Neuronal stem cell (in vitro differentiated cells): ENCODE measurements at regions not wholly inside any gene's neighbourhood (a gene's known extent, or its start where the extent isn't known, plus 50 kb on each side); places are given as distances from the start of the nearest gene placed in this dataset.
"Not testable (repeated sequence)": the region's sequence is repeated elsewhere in the genome, so short reads cannot be mapped to it uniquely, and the experiment has no call there.

ENCODE experiments used
- DNase-seq: peaks from one replicate; pipeline ENCODE4 v3.0.0-alpha.2; 2013; ENCODE audit warnings: low spot score
- H2AFZ ChIP-seq: one replicate; pipeline ENCODE4 v1.6.1; 2013; ENCODE audit warnings: mild to moderate bottlenecking, low read length, inconsistent platforms
- H2AK5ac ChIP-seq: 2 replicates; pipeline ENCODE4 v1.6.1; 2013; ENCODE audit warnings: low read depth, mild to moderate bottlenecking, inconsistent platforms, low read length, moderate library complexity, mixed read lengths
- H2BK120ac ChIP-seq: 2 replicates; pipeline ENCODE4 v1.6.1; 2013; ENCODE audit warnings: low read depth, mild to moderate bottlenecking, inconsistent platforms, low read length, moderate library complexity, mixed read lengths
- H2BK12ac ChIP-seq: one replicate; pipeline ENCODE4 v1.6.1; 2013; ENCODE audit warnings: low read length, inconsistent platforms
- H2BK15ac ChIP-seq: 2 replicates; pipeline ENCODE4 v1.6.1; 2013; ENCODE audit warnings: mild to moderate bottlenecking, low read length, inconsistent platforms, mixed read lengths
- H2BK5ac ChIP-seq: one replicate; pipeline ENCODE4 v1.6.1; 2013; ENCODE audit warnings: inconsistent platforms, mild to moderate bottlenecking, low read length, moderate library complexity
- H3K14ac ChIP-seq: one replicate; pipeline ENCODE4 v1.6.1; 2013; ENCODE audit warnings: low read length, inconsistent platforms
- H3K18ac ChIP-seq: 2 replicates; pipeline ENCODE4 v1.6.1; 2013; ENCODE audit warnings: low read length, inconsistent platforms
- H3K23ac ChIP-seq: 2 replicates; pipeline ENCODE4 v1.6.1; 2013; ENCODE audit warnings: low read depth, mild to moderate bottlenecking, mixed read lengths, low read length, inconsistent platforms; ENCODE audit not compliant: poor library complexity
- H3K27ac ChIP-seq: replicated peaks from 3 replicates; pipeline ENCODE4 v1.5.1; 2013; ENCODE audit warnings: low read length, inconsistent platforms
- H3K27me3 ChIP-seq, 3 experiments: 2 replicates each; pipeline ENCODE4 v1.6.1; 2013; ENCODE audit warnings: low read length in 3 of 3, mild to moderate bottlenecking in 2 of 3, inconsistent platforms in 1 of 3, low read depth in 1 of 3, mixed read lengths in 1 of 3, moderate library complexity in 1 of 3; ENCODE audit not compliant: control insufficient read depth in 3 of 3, insufficient read depth in 3 of 3
- H3K36me3 ChIP-seq, 2 donors: replicated peaks in 1 of 2; 2 replicates each; pipeline ENCODE4 v1.6.1; 2013; ENCODE audit warnings: low read length in 2 of 2; ENCODE audit not compliant: control insufficient read depth in 2 of 2, insufficient read depth in 2 of 2
- H3K4ac ChIP-seq: 2 replicates; pipeline ENCODE4 v1.6.1; 2013; ENCODE audit warnings: inconsistent platforms, mild to moderate bottlenecking, low read length, moderate library complexity
- H3K4me1 ChIP-seq, 2 donors: 1 replicate in 1 of 2; 2 replicates in 1 of 2; pipeline ENCODE4 v1.6.1; 2013; ENCODE audit warnings: low read length in 2 of 2, low read depth in 1 of 2; ENCODE audit not compliant: control insufficient read depth in 2 of 2, insufficient read depth in 1 of 2
- H3K4me2 ChIP-seq: one replicate; pipeline ENCODE4 v1.6.1; 2013; ENCODE audit warnings: mild to moderate bottlenecking, low read length, inconsistent platforms; ENCODE audit not compliant: insufficient read depth, poor library complexity, severe bottlenecking
- H3K4me3 ChIP-seq, 2 donors: 2 replicates each; pipeline ENCODE4 v1.5.1; 2013; ENCODE audit warnings: low read length in 2 of 2, mild to moderate bottlenecking in 2 of 2, inconsistent platforms in 1 of 2, moderate library complexity in 1 of 2
- H3K79me1 ChIP-seq: one replicate; pipeline ENCODE4 v1.6.1; 2013; ENCODE audit warnings: low read depth, mild to moderate bottlenecking, inconsistent platforms, low read length, moderate library complexity
- H3K9ac ChIP-seq: one replicate; pipeline ENCODE4 v1.6.1; 2013; ENCODE audit warnings: mild to moderate bottlenecking, low read depth, low read length, inconsistent platforms; ENCODE audit not compliant: poor library complexity
- H3K9me3 ChIP-seq, 2 donors: replicated peaks in 1 of 2; 2 replicates each; pipeline versions ENCODE3 to v1.6.1; 2013; ENCODE audit warnings: low read length in 2 of 2, mild to moderate bottlenecking in 2 of 2, inconsistent platforms in 1 of 2, low read depth in 1 of 2, mixed read lengths in 1 of 2, moderate library complexity in 1 of 2; ENCODE audit not compliant: control insufficient read depth in 2 of 2, insufficient read depth in 1 of 2
- H4K8ac ChIP-seq: one replicate; pipeline ENCODE4 v1.6.1; 2013; ENCODE audit warnings: low read depth, mild to moderate bottlenecking, inconsistent platforms, low read length, moderate library complexity
- H4K91ac ChIP-seq: one replicate; pipeline ENCODE4 v1.6.1; 2013; ENCODE audit warnings: low read length, low read depth, mild to moderate bottlenecking, inconsistent platforms; ENCODE audit not compliant: poor library complexity
- WGBS, 2 donors: extraction: QIAGEN DNeasy Blood & Tissue Kit; methylation state at CpG; one replicate each; pipeline ENCODE4 v1.1.7; 2013; ENCODE audit warnings: missing lambda C conversion rate in 2 of 2, mixed read lengths in 1 of 2; ENCODE audit not compliant: insufficient read length in 2 of 2, insufficient replicate concordance in 1 of 2; ENCODE audit errors: extremely low coverage in 2 of 2; 5-methylcytosine and 5-hydroxymethylcytosine counted together

DNA sequence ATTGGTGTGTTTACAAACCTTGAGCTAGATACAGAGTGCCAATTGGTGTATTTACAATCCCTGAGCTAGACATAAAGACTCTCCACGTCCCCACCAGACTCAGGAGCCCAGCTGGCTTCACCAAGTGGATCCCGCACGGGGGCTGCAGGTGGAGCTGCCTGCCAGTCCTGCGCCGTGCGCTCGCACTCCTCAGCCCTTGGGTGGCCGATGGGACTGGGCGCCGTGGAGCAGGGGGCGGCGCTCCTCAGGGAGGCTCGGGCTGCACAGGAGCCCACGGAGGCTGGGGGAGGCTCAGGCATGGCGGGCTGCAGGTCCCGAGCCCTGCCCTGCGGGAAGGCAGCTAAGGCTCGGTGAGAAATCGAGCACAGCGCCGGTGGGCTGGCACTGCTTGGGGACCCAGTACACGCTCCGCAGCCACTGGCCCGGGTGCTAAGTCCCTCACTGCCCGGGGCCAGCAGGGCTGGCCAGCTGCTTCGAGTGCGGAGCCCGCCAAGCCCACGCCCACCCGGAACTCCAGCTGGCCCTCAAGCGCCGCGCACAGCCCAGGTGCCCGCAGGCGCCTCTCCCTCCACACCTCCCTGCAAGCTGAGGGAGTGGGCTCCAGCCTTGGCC lies 245.0 kb downstream of the PLA2G4A start:
- not testable (repeated sequence) for H3K4me1 ChIP-seq, H3K4me3 ChIP-seq, H3K23ac ChIP-seq, H2BK12ac ChIP-seq, H2AFZ ChIP-seq, H3K14ac ChIP-seq, H3K4me2 ChIP-seq, H3K27me3 ChIP-seq, DNase-seq, H2BK15ac ChIP-seq, H2AK5ac ChIP-seq, H3K27ac ChIP-seq, H4K8ac ChIP-seq, H3K9me3 ChIP-seq, H3K9ac ChIP-seq, H2BK5ac ChIP-seq, H3K36me3 ChIP-seq, H3K79me1 ChIP-seq, H4K91ac ChIP-seq, H3K18ac ChIP-seq, H3K4ac ChIP-seq, H2BK120ac ChIP-seq
- no CpG with 5 or more reads among the region's 35 CpGs for WGBS, 2 donors

DNA sequence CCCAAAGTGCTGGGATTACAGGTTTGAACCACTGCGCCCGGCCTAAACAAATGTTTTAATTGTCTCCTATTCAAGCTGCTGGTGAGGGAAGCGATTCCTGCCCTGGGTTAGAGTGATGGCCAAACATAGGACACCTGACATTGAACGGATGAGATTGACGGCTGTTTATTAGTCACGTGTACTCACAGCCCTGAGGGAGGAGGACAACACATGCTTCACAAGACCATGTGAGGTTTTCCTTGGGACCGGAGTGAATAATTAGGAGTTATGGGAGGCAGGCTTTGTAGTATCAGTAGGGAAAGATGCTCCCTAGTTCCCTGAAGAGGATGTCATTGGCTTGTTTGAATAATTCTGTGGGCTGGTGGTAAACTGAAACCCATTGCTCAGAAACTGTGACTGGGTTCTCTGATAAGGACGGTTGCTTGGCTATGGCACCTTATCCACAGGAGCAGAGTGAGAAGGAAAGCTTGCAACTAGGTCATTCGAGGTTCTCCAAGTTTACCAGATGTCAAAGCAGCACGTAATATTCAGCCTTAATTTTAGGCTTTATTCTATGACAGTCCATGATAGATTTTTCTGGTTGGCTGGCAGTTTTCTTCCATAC lies 245.8 kb downstream of the PLA2G4A start:
- peaks cover 0 to 2% of the 10 kb centered on the region in 2 donors for H3K4me1 ChIP-seq
- H3K23ac ChIP-seq, result no peak overlapping the region
- WGBS, 2 donors, result no CpG with 5 or more reads among the region's 10 CpGs
- H3K27me3 ChIP-seq, result no peaks in the 10 kb centered on the region
- H3K14ac ChIP-seq, result no peak overlapping the region
- no peak overlapping the region for H2AK5ac ChIP-seq
- H2BK12ac ChIP-seq, result no peak overlapping the region
- no peaks in the 10 kb centered on the region for H3K36me3 ChIP-seq
- no peak overlapping the region for H2AFZ ChIP-seq
- no peak for DNase-seq
- no peak overlapping the region for H3K27ac ChIP-seq
- no peak overlapping the region for H3K18ac ChIP-seq
- H3K79me1 ChIP-seq, result no peaks in the 10 kb centered on the region
- no peak overlapping the region for H2BK15ac ChIP-seq
- no peak overlapping the region for H2BK5ac ChIP-seq
- H3K9me3 ChIP-seq, result no peaks in the 10 kb centered on the region
- H4K8ac ChIP-seq, result no peak overlapping the region
- no peak overlapping the region for H3K4me2 ChIP-seq
- H2BK120ac ChIP-seq, result no peak overlapping the region
- no peak overlapping the region for H3K9ac ChIP-seq
- no peak overlapping the region for H3K4ac ChIP-seq
- H4K91ac ChIP-seq, result no peak overlapping the region
- no peak overlapping the region for H3K4me3 ChIP-seq

DNA sequence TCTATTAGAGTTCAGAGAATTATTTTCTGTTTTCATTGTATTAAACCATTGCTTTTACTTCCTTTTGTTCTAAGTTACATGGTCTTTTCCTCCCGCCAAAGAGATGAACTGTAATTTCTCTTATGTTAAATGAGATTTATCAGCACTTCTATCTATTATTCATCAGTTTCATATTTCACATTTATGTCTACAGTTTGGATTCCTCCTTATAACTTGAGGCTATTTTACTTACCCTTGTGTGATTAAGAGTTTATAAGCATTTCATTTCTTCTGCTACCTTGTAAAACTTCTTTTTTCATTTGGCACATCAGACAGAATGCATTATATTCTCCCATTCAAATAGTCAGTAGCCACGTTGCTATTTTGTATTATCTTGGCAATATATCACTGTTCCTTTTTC lies 248.2 kb downstream of the PLA2G4A start:
- no peak overlapping the region for H3K4ac ChIP-seq
- no peak overlapping the region for H2BK12ac ChIP-seq
- no peaks in the 10 kb centered on the region for H3K79me1 ChIP-seq
- no peaks in the 10 kb centered on the region for H3K27me3 ChIP-seq
- H2AFZ ChIP-seq, result no peak overlapping the region
- H2BK5ac ChIP-seq, result no peak overlapping the region
- no peak overlapping the region for H3K14ac ChIP-seq
- no peak overlapping the region for H3K23ac ChIP-seq
- no peak overlapping the region for H3K27ac ChIP-seq
- H3K4me3 ChIP-seq, result no peak overlapping the region
- no peak overlapping the region for H4K8ac ChIP-seq
- no peak overlapping the region for H2AK5ac ChIP-seq
- H3K36me3 ChIP-seq, result no peaks in the 10 kb centered on the region
- H3K4me2 ChIP-seq, result no peak overlapping the region
- no peak overlapping the region for H4K91ac ChIP-seq
- H3K9me3 ChIP-seq, result no peaks in the 10 kb centered on the region
- no peak overlapping the region for H2BK15ac ChIP-seq
- no CpG with 5 or more reads among the region's 2 CpGs for WGBS, 2 donors
- no peak overlapping the region for H2BK120ac ChIP-seq
- no peak overlapping the region for H3K18ac ChIP-seq
- no peaks in the 10 kb centered on the region for H3K4me1 ChIP-seq
- no peak for DNase-seq
- no peak overlapping the region for H3K9ac ChIP-seq

DNA sequence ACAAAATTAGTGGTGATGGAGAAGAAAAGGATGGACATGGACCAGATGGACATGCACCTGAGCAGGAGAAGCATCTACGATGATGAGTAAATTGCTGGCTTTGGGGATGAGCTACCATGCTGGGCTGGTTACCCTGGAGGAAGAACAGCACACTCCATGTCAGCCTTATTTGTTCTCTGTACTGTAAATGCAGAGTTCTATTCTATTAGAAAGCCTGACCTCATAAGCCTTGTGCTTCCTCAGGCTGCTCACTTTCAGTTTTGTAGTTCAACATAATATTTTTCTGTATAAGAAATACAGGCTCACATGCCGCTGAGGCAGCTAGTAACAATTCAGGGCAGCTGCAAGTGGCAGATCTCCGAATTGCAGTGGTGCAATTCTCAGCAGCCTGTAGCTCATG lies 249.6 kb downstream of the PLA2G4A start:
- no peaks in the 10 kb centered on the region for H3K36me3 ChIP-seq
- no peak overlapping the region for H3K4me2 ChIP-seq
- H3K4me1 ChIP-seq, result no peaks in the 10 kb centered on the region
- H3K79me1 ChIP-seq, result no peaks in the 10 kb centered on the region
- H4K8ac ChIP-seq, result no peak overlapping the region
- no peak overlapping the region for H2BK120ac ChIP-seq
- no peak overlapping the region for H3K4ac ChIP-seq
- H3K9me3 ChIP-seq, result no peaks in the 10 kb centered on the region
- WGBS, 2 donors, result no CpG with 5 or more reads among the region's 3 CpGs
- no peak overlapping the region for H2BK12ac ChIP-seq
- H3K14ac ChIP-seq, result no peak overlapping the region
- H2BK5ac ChIP-seq, result no peak overlapping the region
- no peak overlapping the region for H2AFZ ChIP-seq
- H2BK15ac ChIP-seq, result no peak overlapping the region
- no peak overlapping the region for H3K18ac ChIP-seq
- no peak overlapping the region for H3K4me3 ChIP-seq
- no peak overlapping the region for H4K91ac ChIP-seq
- H3K9ac ChIP-seq, result no peak overlapping the region
- no peak overlapping the region for H3K23ac ChIP-seq
- H2AK5ac ChIP-seq, result no peak overlapping the region
- H3K27ac ChIP-seq, result no peak overlapping the region
- no peak for DNase-seq
- H3K27me3 ChIP-seq, result no peaks in the 10 kb centered on the region
